Esophagus muscularis mucosa (tissue), 3 donors: ENCODE measurements at regions not wholly inside any gene's neighbourhood (a gene's known extent, or its start where the extent isn't known, plus 50 kb on each side); places are given as distances from the start of the nearest gene placed in this dataset.

Experiments used
- EP300 ChIP-seq: sonication (generic); formaldehyde crosslinking; IDR thresholded peaks from one replicate; pipeline ENCODE4 v1.6.1; 2017; ENCODE audit warnings: antibody characterized with exemption
- TF ChIP-seq, protein P1 (sequence below), 3 experiments: fragments of 200-600 bp in 2 of 3; fragments of 450-650 bp in 1 of 3; sonication (generic) in 2 of 3; IDR thresholded peaks; one replicate each; pipeline ENCODE4 v1.5.1; 2017 to 2019; ENCODE audit warnings: antibody characterized with exemption in 3 of 3, mild to moderate bottlenecking in 2 of 3, moderate library complexity in 1 of 3

DNA sequence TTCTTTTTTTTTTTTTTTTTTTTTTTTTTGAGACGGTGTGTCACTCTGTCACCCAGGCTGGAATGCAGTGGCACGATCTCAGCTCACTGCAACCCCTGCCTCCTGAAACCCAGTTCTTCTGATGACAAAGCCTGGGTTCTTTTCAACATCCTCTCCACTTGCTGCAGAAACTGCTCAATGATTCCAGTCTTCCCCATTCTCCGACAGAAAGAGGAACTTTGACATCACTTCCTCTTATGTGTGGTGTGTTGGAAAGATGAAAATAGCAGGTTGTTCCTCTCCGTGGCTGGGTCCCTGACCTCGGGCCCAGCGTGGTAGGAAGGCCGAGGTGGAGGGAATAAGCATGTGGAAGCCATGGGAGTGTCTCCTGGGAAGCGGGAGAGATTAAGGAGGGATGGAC is 198.4 kb downstream of the PHETA1 start:
- TF ChIP-seq, protein P1, sequence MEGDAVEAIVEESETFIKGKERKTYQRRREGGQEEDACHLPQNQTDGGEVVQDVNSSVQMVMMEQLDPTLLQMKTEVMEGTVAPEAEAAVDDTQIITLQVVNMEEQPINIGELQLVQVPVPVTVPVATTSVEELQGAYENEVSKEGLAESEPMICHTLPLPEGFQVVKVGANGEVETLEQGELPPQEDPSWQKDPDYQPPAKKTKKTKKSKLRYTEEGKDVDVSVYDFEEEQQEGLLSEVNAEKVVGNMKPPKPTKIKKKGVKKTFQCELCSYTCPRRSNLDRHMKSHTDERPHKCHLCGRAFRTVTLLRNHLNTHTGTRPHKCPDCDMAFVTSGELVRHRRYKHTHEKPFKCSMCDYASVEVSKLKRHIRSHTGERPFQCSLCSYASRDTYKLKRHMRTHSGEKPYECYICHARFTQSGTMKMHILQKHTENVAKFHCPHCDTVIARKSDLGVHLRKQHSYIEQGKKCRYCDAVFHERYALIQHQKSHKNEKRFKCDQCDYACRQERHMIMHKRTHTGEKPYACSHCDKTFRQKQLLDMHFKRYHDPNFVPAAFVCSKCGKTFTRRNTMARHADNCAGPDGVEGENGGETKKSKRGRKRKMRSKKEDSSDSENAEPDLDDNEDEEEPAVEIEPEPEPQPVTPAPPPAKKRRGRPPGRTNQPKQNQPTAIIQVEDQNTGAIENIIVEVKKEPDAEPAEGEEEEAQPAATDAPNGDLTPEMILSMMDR (IDR thresholded peaks at IDR 0.05), result no peak
- TF ChIP-seq EP300, result no peak
